DND-41 (cell line): ENCODE measurements at regions not wholly inside any gene's neighbourhood (a gene's known extent, or its start where the extent isn't known, plus 50 kb on each side); places are given as distances from the start of the nearest gene placed in this dataset.

ENCODE experiments used
- ATAC-seq: fragments of 200-7000 bp; cut with Tn5 transposase; 3 replicates; pipeline ENCODE4 v1.9.1; 2021; ENCODE audit warnings: low read depth; ENCODE audit not compliant: insufficient read depth
- DNase-seq: peaks from one replicate; pipeline ENCODE4 v3.0.0-alpha.2; 2020
- H2AFZ ChIP-seq: 2 replicates; pipeline ENCODE4 v1.6.0; 2012; ENCODE audit warnings: low read depth, low read length
- H3K27ac ChIP-seq: 2 replicates; pipeline ENCODE4 v1.5.1; 2012; ENCODE audit warnings: low read length, inconsistent platforms
- H3K27me3 ChIP-seq: fragments of 200-600 bp; sonication (generic); 2 replicates; pipeline ENCODE4 v1.6.0; 2012; ENCODE audit warnings: low read length, mild to moderate bottlenecking, inconsistent platforms; ENCODE audit not compliant: insufficient read depth, poor library complexity
- H3K36me3 ChIP-seq: 2 replicates; pipeline ENCODE4 v1.5.1; 2012; ENCODE audit warnings: low read length, inconsistent platforms; ENCODE audit not compliant: insufficient read depth
- H3K4me1 ChIP-seq: 2 replicates; pipeline ENCODE4 v1.5.1; 2012; ENCODE audit warnings: mild to moderate bottlenecking, low read length; ENCODE audit not compliant: insufficient read depth
- H3K4me2 ChIP-seq: 2 replicates; pipeline ENCODE4 v1.6.0; 2012; ENCODE audit warnings: mild to moderate bottlenecking, moderate library complexity, low read length, inconsistent platforms; ENCODE audit not compliant: insufficient read depth
- H3K4me3 ChIP-seq, 2 experiments: fragments of 200-600 bp in 1 of 2; shearing (Covaris generic) in 1 of 2; 2 replicates each; pipeline ENCODE4 v1.5.1; 2012 to 2016; ENCODE audit warnings: inconsistent platforms in 2 of 2, low read length in 2 of 2, mild to moderate bottlenecking in 2 of 2, low read depth in 1 of 2, moderate library complexity in 1 of 2
- H3K79me2 ChIP-seq: 2 replicates; pipeline ENCODE4 v1.6.0; 2012; ENCODE audit warnings: low read length, inconsistent platforms; ENCODE audit not compliant: insufficient read depth
- H3K9ac ChIP-seq: 2 replicates; pipeline ENCODE4 v1.6.0; 2012; ENCODE audit warnings: low read depth, mild to moderate bottlenecking, inconsistent platforms, low read length, moderate library complexity
- H3K9me3 ChIP-seq: 2 replicates; pipeline ENCODE4 v1.5.1; 2012; ENCODE audit warnings: low read length, moderate library complexity, mild to moderate bottlenecking, inconsistent platforms; ENCODE audit not compliant: insufficient read depth, severe bottlenecking
- H4K20me1 ChIP-seq: 2 replicates; pipeline ENCODE4 v1.6.0; 2012; ENCODE audit warnings: low read length; ENCODE audit not compliant: insufficient read depth
- EZH2 ChIP-seq: IDR thresholded peaks from 3 replicates; pipeline ENCODE4 v1.6.1; 2012; ENCODE audit warnings: borderline replicate concordance, low read depth, mild to moderate bottlenecking, moderate library complexity, low read length, inconsistent platforms; ENCODE audit not compliant: severe bottlenecking
- TF ChIP-seq, protein P1 (sequence below): IDR thresholded peaks from 2 replicates; pipeline ENCODE4 v1.5.1; 2012; ENCODE audit warnings: borderline replicate concordance, low read length, moderate library complexity, mild to moderate bottlenecking; ENCODE audit not compliant: poor library complexity, severe bottlenecking; ENCODE audit errors: extremely low read depth

DNA sequence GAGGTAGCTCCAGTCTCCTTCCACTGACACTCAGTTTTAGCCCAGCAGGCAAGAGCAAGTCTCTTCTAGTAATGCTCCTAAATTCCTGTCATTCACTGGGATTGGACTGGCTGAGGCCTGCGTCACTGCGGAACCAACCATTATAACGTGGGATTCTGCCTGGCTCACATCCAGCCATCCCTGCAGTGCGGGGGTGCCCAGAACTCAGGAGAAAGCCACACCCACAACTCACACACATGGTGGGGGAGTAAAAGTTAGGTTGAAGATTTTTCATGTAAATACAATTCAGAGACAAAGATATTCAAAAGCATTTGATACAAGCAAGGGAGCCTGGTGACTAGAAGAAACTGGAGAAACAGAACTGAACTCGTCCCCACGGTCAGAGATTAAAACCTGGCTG is 504.0 kb upstream of the CDH4 start:
- Histone ChIP-seq H3K4me3 (no peak overlapping the region), H3K36me3 (no peaks in the 10 kb centered on the region), H3K9me3 (no peaks in the 10 kb centered on the region), H3K79me2 (no peaks in the 10 kb centered on the region), H3K9ac (no peak overlapping the region), H3K27ac (no peak overlapping the region), H3K4me2 (no peak overlapping the region), H3K4me1 (no peaks in the 10 kb centered on the region), H4K20me1 (no peaks in the 10 kb centered on the region), H3K27me3 (no peaks in the 10 kb centered on the region), H2AFZ (no peak overlapping the region)
- DNase-seq (no peak), ATAC-seq (no peak)
- no peak for TF ChIP-seq EZH2
- TF ChIP-seq, protein P1, sequence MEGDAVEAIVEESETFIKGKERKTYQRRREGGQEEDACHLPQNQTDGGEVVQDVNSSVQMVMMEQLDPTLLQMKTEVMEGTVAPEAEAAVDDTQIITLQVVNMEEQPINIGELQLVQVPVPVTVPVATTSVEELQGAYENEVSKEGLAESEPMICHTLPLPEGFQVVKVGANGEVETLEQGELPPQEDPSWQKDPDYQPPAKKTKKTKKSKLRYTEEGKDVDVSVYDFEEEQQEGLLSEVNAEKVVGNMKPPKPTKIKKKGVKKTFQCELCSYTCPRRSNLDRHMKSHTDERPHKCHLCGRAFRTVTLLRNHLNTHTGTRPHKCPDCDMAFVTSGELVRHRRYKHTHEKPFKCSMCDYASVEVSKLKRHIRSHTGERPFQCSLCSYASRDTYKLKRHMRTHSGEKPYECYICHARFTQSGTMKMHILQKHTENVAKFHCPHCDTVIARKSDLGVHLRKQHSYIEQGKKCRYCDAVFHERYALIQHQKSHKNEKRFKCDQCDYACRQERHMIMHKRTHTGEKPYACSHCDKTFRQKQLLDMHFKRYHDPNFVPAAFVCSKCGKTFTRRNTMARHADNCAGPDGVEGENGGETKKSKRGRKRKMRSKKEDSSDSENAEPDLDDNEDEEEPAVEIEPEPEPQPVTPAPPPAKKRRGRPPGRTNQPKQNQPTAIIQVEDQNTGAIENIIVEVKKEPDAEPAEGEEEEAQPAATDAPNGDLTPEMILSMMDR: no peak

DNA sequence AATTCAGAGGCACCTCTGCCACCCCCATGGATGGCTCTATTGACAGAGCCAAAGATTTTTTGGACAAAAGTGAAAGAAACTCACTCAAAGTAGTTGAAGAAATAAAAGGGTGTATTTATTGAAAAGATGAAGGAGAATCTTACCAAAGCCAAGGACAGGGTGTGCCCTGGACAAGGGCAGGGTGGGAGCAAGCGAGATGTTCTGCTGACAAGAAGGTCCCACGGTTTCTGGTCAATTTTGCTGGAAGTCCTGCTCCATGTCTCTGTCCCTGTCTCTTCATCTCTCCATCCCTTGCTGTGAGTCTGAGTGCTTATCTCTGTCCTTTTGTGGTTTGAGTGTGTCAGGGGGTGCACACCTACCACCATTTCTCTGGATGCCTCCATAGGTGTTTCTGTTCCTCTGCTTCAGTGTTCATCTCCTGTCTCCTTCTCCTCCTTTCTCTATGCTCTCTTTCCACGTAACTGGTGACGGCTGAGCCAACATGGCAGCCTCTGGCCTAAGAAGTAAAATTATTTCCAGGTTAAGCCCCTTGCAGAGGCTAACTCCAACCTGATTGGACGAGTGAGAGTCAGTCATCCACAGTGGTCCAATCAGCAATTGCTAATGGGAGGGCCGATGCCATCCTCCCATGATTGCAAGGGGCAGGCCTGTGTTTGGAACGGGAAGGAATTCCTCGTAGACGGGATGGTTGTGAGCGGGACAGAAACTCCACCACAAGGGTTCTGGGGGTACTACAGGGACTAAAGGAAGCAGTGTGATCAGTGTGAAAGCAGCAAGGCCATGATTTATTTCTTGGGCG is 502.1 kb upstream of the CDH4 start:
- H3K9me3 ChIP-seq: no peaks in the 10 kb centered on the region
- H3K36me3 ChIP-seq: no peaks in the 10 kb centered on the region
- H4K20me1 ChIP-seq: no peaks in the 10 kb centered on the region
- H3K4me3 ChIP-seq: no peak overlapping the region
- H3K27ac ChIP-seq: no peak overlapping the region
- H3K79me2 ChIP-seq: no peaks in the 10 kb centered on the region
- no peak for ATAC-seq
- no peak overlapping the region for H3K9ac ChIP-seq
- no peak for TF ChIP-seq EZH2
- TF ChIP-seq, protein P1: no peak
- H3K27me3 ChIP-seq: no peaks in the 10 kb centered on the region
- no peak overlapping the region for H3K4me2 ChIP-seq
- H2AFZ ChIP-seq: no peak overlapping the region
- DNase-seq: no peak
- H3K4me1 ChIP-seq: no peaks in the 10 kb centered on the region

DNA sequence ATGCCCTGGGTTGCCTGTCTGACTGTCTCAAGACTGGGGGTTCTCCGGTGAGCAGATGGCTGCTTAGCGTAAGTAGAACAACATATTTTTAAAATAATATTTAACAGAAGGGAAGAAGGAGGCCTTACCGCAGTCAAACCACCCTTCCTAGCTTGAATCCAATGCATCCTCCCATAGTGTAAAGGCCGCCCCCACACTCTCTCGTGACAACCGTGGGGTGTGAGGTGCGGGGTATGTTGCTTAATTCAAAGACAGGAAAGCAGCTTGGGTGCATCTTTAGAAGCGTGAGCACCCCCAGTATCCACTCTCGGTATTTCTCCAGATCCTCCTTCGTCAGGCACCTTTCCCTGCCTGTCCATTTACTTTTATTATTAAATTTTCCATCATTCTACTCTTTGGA is 501.2 kb upstream of the CDH4 start:
- Histone ChIP-seq H3K79me2 (no peaks in the 10 kb centered on the region), H3K9ac (no peak overlapping the region), H3K9me3 (no peaks in the 10 kb centered on the region), H4K20me1 (no peaks in the 10 kb centered on the region), H2AFZ (no peak overlapping the region), H3K4me2 (no peak overlapping the region), H3K4me1 (no peaks in the 10 kb centered on the region), H3K27me3 (no peaks in the 10 kb centered on the region), H3K4me3 (no peak overlapping the region), H3K27ac (no peak overlapping the region), H3K36me3 (no peaks in the 10 kb centered on the region)
- no peak for DNase-seq
- TF ChIP-seq EZH2: no peak
- TF ChIP-seq, protein P1: no peak
- ATAC-seq: no peak

DNA sequence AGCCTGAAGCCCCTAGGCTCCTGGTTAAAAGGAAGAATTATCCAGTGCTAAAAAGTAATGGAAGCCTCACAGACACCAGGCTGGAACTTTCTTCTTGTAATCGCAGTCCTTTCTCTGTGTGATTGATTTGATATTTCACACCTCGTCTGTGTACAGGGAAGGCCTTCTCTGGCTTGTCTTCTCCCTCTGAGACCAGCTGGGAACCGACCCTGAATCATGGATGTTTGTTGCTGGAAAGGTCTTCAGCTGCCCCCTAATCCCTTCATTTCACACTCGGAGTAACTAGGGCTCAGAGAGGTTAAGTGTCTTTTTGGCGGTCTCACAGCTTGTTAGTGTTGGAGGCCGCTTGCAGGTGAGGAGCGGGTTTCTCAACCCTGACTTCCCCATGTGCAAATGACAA is 500.2 kb upstream of the CDH4 start:
- no peak overlapping the region for H3K4me3 ChIP-seq
- DNase-seq (no peak), ATAC-seq (no peak)
- H3K79me2 ChIP-seq: no peaks in the 10 kb centered on the region
- no peak overlapping the region for H3K9ac ChIP-seq
- H3K27me3 ChIP-seq: no peaks in the 10 kb centered on the region
- no peaks in the 10 kb centered on the region for H3K9me3 ChIP-seq
- H2AFZ ChIP-seq: no peak overlapping the region
- no peaks in the 10 kb centered on the region for H3K4me1 ChIP-seq
- no peaks in the 10 kb centered on the region for H3K36me3 ChIP-seq
- TF ChIP-seq EZH2: no peak
- TF ChIP-seq, protein P1: no peak
- H4K20me1 ChIP-seq: no peaks in the 10 kb centered on the region
- H3K27ac ChIP-seq: no peak overlapping the region
- H3K4me2 ChIP-seq: no peak overlapping the region
